ENCODE measurements at regions not wholly inside any gene's neighbourhood (a gene's known extent, or its start where the extent isn't known, plus 50 kb on each side); places are given as distances from the start of the nearest gene placed in this dataset.
A peak's percentile ranks its signal among the peaks of the same experiment; 100 is the strongest.
"Not testable (repeated sequence)": the region's sequence is repeated elsewhere in the genome, so short reads cannot be mapped to it uniquely, and the experiment has no call there.

DNA sequence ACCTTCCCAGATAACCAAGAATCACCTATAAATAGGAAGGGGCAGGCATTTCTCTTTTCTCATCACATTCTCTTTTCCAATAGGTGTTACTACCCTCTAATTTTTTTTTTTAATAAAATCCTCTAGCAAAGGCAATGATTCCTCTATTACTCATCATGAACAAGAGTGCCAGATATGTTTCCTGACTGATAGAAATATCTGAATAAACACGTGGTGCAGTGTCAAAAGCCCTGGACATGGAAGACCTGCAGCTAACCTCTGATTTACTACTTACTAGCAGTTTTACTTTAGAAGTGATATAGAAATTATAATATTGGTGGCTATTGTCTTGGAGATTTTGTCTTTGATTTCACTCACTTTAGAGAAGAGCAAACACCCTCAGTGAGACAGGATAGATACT lies 194.6 kb upstream of the SAMSN1 start:
- no peaks in the 10 kb centered on the region for H3K4me1 Mint-ChIP-seq
- no peaks in the 10 kb centered on the region for H3K36me3 Mint-ChIP-seq (ENCODE audit: low read depth)
- TF ChIP-seq, protein P1, sequence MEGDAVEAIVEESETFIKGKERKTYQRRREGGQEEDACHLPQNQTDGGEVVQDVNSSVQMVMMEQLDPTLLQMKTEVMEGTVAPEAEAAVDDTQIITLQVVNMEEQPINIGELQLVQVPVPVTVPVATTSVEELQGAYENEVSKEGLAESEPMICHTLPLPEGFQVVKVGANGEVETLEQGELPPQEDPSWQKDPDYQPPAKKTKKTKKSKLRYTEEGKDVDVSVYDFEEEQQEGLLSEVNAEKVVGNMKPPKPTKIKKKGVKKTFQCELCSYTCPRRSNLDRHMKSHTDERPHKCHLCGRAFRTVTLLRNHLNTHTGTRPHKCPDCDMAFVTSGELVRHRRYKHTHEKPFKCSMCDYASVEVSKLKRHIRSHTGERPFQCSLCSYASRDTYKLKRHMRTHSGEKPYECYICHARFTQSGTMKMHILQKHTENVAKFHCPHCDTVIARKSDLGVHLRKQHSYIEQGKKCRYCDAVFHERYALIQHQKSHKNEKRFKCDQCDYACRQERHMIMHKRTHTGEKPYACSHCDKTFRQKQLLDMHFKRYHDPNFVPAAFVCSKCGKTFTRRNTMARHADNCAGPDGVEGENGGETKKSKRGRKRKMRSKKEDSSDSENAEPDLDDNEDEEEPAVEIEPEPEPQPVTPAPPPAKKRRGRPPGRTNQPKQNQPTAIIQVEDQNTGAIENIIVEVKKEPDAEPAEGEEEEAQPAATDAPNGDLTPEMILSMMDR (IDR thresholded peaks at IDR 0.05; ENCODE audit: unreplicated experiment in 3 of 3), result no peak
- H3K27ac Mint-ChIP-seq, result no peak overlapping the region
- H3K4me3 Mint-ChIP-seq, result no peak overlapping the region
- no peaks in the 10 kb centered on the region for H3K27me3 Mint-ChIP-seq (ENCODE audit: low read depth)
- peaks cover 3% of the 10 kb centered on the region for H3K9me3 Mint-ChIP-seq

- Mint-ChIP-seq H3K27me3 (ENCODE audit: low read depth) (no peaks in the 10 kb centered on the region), H3K4me1 (no peaks in the 10 kb centered on the region), H3K27ac (no peak overlapping the region), H3K4me3 (no peak overlapping the region), H3K36me3 (ENCODE audit: low read depth) (no peaks in the 10 kb centered on the region), H3K9me3 (peaks cover 3% of the 10 kb centered on the region)
- TF ChIP-seq, protein P1 (IDR thresholded peaks at IDR 0.05; ENCODE audit: unreplicated experiment in 3 of 3), result no peak
These were observed 194.0 kb upstream of the SAMSN1 start for GRCh38 chr21:14740116-14740515.

- Mint-ChIP-seq H3K27me3 (ENCODE audit: low read depth) (no peaks in the 10 kb centered on the region), H3K27ac (no peak overlapping the region), H3K4me1 (no peaks in the 10 kb centered on the region)
These were observed 193.5 kb upstream of the SAMSN1 start for GRCh38 chr21:14739590-14739989.

DNA sequence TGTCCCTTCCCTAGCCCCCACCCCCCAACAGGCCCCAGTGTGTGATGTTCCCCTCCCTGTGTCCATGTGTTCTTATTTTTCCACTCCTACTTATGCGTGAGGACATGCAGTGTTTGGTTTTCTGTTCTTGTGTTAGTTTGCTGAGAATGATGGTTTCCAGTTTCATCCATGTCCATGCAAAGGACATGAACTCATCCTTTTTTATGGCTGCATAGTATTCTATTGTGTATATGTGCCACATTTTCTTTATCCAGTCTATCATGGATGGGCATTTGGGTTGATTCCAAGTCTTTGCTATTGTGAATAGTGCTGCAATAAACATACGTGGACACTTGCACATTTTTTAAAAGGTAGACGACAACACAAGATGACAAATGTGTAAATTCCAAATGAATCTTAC lies 192.5 kb upstream of the SAMSN1 start:
- not testable (repeated sequence) for H3K4me3 Mint-ChIP-seq; H3K27me3 Mint-ChIP-seq (ENCODE audit: low read depth)

More at GRCh38 chr21:14739590-14739989, 193.5 kb upstream of the SAMSN1 start:
- Mint-ChIP-seq H3K36me3 (ENCODE audit: low read depth) (no peaks in the 10 kb centered on the region), H3K4me3 (no peak overlapping the region), H3K9me3 (peaks cover 3% of the 10 kb centered on the region)
- TF ChIP-seq, protein P1 (IDR thresholded peaks at IDR 0.05; ENCODE audit: unreplicated experiment in 3 of 3), result no peak

DNA sequence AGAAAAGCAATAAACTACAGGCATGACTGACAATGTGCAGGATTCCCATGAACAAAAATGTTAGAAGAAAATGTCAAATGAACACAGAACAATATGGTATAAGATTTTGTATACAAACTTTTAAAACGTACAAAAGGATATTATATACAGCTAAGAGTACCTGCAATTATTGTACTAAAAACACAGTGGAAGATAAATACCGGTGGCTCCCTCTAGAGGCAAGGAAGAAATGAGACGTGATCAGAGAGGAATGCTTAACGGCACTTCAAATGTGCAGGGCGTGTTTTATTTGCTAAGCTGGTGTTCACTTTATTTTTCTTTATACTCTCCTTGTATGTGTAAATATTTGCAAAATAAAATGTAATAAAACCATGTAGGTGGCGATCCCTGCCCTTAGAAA lies 191.8 kb upstream of the SAMSN1 start:
- H3K4me1 Mint-ChIP-seq, result no peaks in the 10 kb centered on the region
- TF ChIP-seq, protein P1 (IDR thresholded peaks at IDR 0.05; ENCODE audit: unreplicated experiment in 3 of 3), result peak; percentile 38 to 58 (median 46)
- peaks cover 4% of the 10 kb centered on the region for H3K9me3 Mint-ChIP-seq
- no peaks in the 10 kb centered on the region for H3K27me3 Mint-ChIP-seq (ENCODE audit: low read depth)
- H3K27ac Mint-ChIP-seq, result no peak overlapping the region
- no peaks in the 10 kb centered on the region for H3K36me3 Mint-ChIP-seq (ENCODE audit: low read depth)
- no peak overlapping the region for H3K4me3 Mint-ChIP-seq

More for the DNA sequence above, 192.5 kb upstream of the SAMSN1 start:
- not testable (repeated sequence) for H3K9me3 Mint-ChIP-seq; H3K27ac Mint-ChIP-seq; H3K36me3 Mint-ChIP-seq (ENCODE audit: low read depth); H3K4me1 Mint-ChIP-seq

- Mint-ChIP-seq H3K9me3 (peaks cover 4% of the 10 kb centered on the region), H3K36me3 (ENCODE audit: low read depth) (no peaks in the 10 kb centered on the region), H3K27me3 (ENCODE audit: low read depth) (no peaks in the 10 kb centered on the region), H3K4me1 (no peaks in the 10 kb centered on the region), H3K27ac (no peak overlapping the region), H3K4me3 (no peak overlapping the region)
- TF ChIP-seq, protein P1 (IDR thresholded peaks at IDR 0.05; ENCODE audit: unreplicated experiment in 3 of 3), result no peak
These were observed 191.2 kb upstream of the SAMSN1 start for GRCh38 chr21:14737284-14737691.
